ENCODE measurements at regions not wholly inside any gene's neighbourhood (a gene's known extent, or its start where the extent isn't known, plus 50 kb on each side); places are given as distances from the start of the nearest gene placed in this dataset.

DNA sequence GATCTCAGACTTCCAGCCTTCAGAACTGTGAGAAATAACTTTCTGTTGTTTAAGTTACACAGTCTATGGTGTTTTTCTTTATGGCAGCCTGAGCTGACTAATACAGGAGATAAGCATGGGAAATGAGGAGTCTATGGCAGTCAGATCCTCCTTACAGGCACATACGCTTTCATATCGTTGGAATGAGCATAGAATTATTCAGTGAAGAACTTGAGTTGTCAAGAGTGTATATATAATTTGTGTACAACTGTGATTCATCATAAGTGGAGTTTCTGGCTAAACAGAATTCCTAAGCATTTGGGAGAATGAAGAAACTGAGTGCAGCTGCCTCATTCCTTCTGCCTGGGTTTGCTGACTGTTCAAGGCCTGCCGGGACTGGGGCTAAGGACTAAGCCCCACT, 516.7 kb downstream of the ADRA2A start:
- Histone ChIP-seq H4K5ac (ENCODE audit: insufficient read length, low read depth, low read length) (no peak overlapping the region), H3K27ac (ENCODE audit: low read depth, low read length) (no peak overlapping the region), H3K23ac (ENCODE audit: insufficient read length) (no peak overlapping the region), H2AK5ac (ENCODE audit: low read depth, low read length) (no peak overlapping the region), H3K9ac (replicated peaks in 1 of 4; ENCODE audit: extremely low read depth in 1 of 4, low read depth in 3 of 4, low read length in 3 of 4) (no peak overlapping the region), H3K4me2 (ENCODE audit: insufficient read depth in 1 of 2, low read depth in 2 of 2, low read length in 2 of 2) (no peak overlapping the region), H3K79me1 (ENCODE audit: low read depth, low read length) (no peaks in the 10 kb centered on the region), H3K9me3 (ENCODE audit: insufficient read depth in 2 of 2, low read depth in 1 of 2, low read length in 1 of 2) (no peaks in the 10 kb centered on the region), H3K27me3 (replicated peaks in 1 of 4; ENCODE audit: control insufficient read depth in 3 of 4, extremely low read depth in 1 of 4, insufficient read depth in 3 of 4, low read length in 3 of 4) (no peaks in the 10 kb centered on the region), H3K18ac (ENCODE audit: extremely low read depth, low read length) (no peak overlapping the region), H2BK15ac (ENCODE audit: low read length) (no peak overlapping the region), H3K4me3 (ENCODE audit: extremely low read depth in 1 of 4, insufficient read depth in 2 of 4, low read depth in 3 of 4, low read length in 4 of 4) (no peak overlapping the region), H2BK12ac (ENCODE audit: low read depth, low read length) (no peak overlapping the region), H4K91ac (replicated peaks; ENCODE audit: insufficient read length, low read length) (no peak overlapping the region), H2BK5ac (ENCODE audit: low read depth, low read length) (no peak overlapping the region), H3K79me2 (ENCODE audit: control insufficient read depth in 1 of 2, insufficient read depth in 2 of 2, low read length in 2 of 2) (no peaks in the 10 kb centered on the region), H3K14ac (ENCODE audit: insufficient read length) (no peak overlapping the region), H4K8ac (ENCODE audit: extremely low read depth, insufficient read depth, low read length) (no peak overlapping the region), H3K36me3 (ENCODE audit: control insufficient read depth in 2 of 4, insufficient read depth in 4 of 4, low read length in 3 of 4) (no peaks in the 10 kb centered on the region), H4K20me1 (replicated peaks in 1 of 2; ENCODE audit: control insufficient read depth in 1 of 2, insufficient read depth in 2 of 2, low read length in 2 of 2) (no peaks in the 10 kb centered on the region), H3K4me1 (replicated peaks in 1 of 4; ENCODE audit: control insufficient read depth in 3 of 4, insufficient read depth in 4 of 4, low read length in 3 of 4) (no peaks in the 10 kb centered on the region; a peak in 1 of 7 replicates), H3K56ac (replicated peaks; ENCODE audit: insufficient read length, low read depth, low read length) (no peak overlapping the region), H3K4ac (replicated peaks; ENCODE audit: insufficient read length, low read depth, low read length) (no peak overlapping the region), H2BK20ac (ENCODE audit: low read length) (no peak overlapping the region), H2AFZ (ENCODE audit: low read length) (no peak overlapping the region), H3K23me2 (ENCODE audit: low read depth, low read length) (no peaks in the 10 kb centered on the region), H2BK120ac (replicated peaks; ENCODE audit: low read depth, low read length) (no peak overlapping the region)
- ChIA-PET CTCF (ENCODE audit: partially characterized antibody) (interaction anchor here (1.5 kb wide), 1 partner anchor 17 kb away, joined by 3 read pairs; no protein-coding TSS in a partner anchor), POLR2A (ENCODE audit: partially characterized antibody) (no interaction called here)
- 98% methylated on average over 3 of the region's 3 CpGs; no CpG with 5 or more reads in 1 of the 2 experiments for WGBS, 2 experiments (ENCODE audit: extremely low coverage in 1 of 2, insufficient coverage in 1 of 2, insufficient read length in 1 of 2, insufficient replicate concordance in 2 of 2, low coverage in 1 of 2, low lambda C conversion rate in 2 of 2, missing lambda C conversion rate in 1 of 2)
- FAIRE-seq, result no peak
- no peak for DNase-seq (ENCODE audit: low read depth in 1 of 2, low spot score in 2 of 2)
- TF ChIP-seq, protein P1, sequence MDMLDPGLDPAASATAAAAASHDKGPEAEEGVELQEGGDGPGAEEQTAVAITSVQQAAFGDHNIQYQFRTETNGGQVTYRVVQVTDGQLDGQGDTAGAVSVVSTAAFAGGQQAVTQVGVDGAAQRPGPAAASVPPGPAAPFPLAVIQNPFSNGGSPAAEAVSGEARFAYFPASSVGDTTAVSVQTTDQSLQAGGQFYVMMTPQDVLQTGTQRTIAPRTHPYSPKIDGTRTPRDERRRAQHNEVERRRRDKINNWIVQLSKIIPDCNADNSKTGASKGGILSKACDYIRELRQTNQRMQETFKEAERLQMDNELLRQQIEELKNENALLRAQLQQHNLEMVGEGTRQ (IDR thresholded peaks at IDR 0.05; ENCODE audit: low read length), result no peak
- TF ChIP-seq RFX5 (IDR thresholded peaks at IDR 0.05; ENCODE audit: borderline replicate concordance, low read depth, low read length), result no peak
- TF ChIP-seq SRF (IDR thresholded peaks at IDR 0.05; ENCODE audit: low read depth, low read length), result no peak

All from H1 (cell line).